Vagina (tissue), 2 donors: ENCODE measurements at regions not wholly inside any gene's neighbourhood (a gene's known extent, or its start where the extent isn't known, plus 50 kb on each side); places are given as distances from the start of the nearest gene placed in this dataset.

Experiments used
- CTCF ChIP-seq, 3 experiments: fragments of 450-650 bp in 2 of 3; fragments of 200-600 bp in 1 of 3; sonication (generic) in 1 of 3; IDR thresholded peaks; one replicate each; pipeline ENCODE4 v1.5.1; 2017 to 2019; ENCODE audit warnings: antibody characterized with exemption in 3 of 3, mild to moderate bottlenecking in 2 of 3, moderate library complexity in 2 of 3
- POLR2A ChIP-seq, 2 donors: fragments of 450-650 bp; IDR thresholded peaks; one replicate each; pipeline ENCODE4 v1.6.1; 2017; ENCODE audit warnings: antibody characterized with exemption in 2 of 2, mild to moderate bottlenecking in 2 of 2, moderate library complexity in 2 of 2

- TF ChIP-seq CTCF (IDR thresholded peaks at IDR 0.05) (no peak), POLR2A (IDR thresholded peaks at IDR 0.05) (no peak)
Observed at GRCh38 chr11:29306527-29306926, 710.3 kb downstream of the KCNA4 start.
